OCI-M1 (cell line): ENCODE measurements at regions not wholly inside any gene's neighbourhood (a gene's known extent, or its start where the extent isn't known, plus 50 kb on each side); places are given as distances from the start of the nearest gene placed in this dataset.

Experiments used
- DNase-seq: peaks from one replicate; lab custom pipeline; 2025; lab: John Stamatoyannopoulos, UW

GRCh38 chr7:54956865-54957264 lies 62.0 kb upstream of the EGFR start:
- DNase-seq = no peak

- DNase-seq = no peak
Measured at GRCh38 chr7:54960517-54960916, 58.3 kb upstream of the EGFR start.

GRCh38 chr7:54961391-54961790 lies 57.4 kb upstream of the EGFR start:
- DNase-seq = no peak

GRCh38 chr7:54963155-54963554 lies 55.7 kb upstream of the EGFR start:
- no peak for DNase-seq

GRCh38 chr7:54964136-54964535 lies 54.7 kb upstream of the EGFR start:
- DNase-seq = no peak

GRCh38 chr7:54967377-54967776 lies 51.4 kb upstream of the EGFR start:
- no peak for DNase-seq

- no peak for DNase-seq
Measured at GRCh38 chr7:54968018-54968417, 50.8 kb upstream of the EGFR start.
